ENCODE measurements at regions not wholly inside any gene's neighbourhood (a gene's known extent, or its start where the extent isn't known, plus 50 kb on each side); places are given as distances from the start of the nearest gene placed in this dataset.
"Not testable (repeated sequence)": the region's sequence is repeated elsewhere in the genome, so short reads cannot be mapped to it uniquely, and the experiment has no call there.

- intact Hi-C loops (cut with DNase I): no loop called here
- DNase-seq (no peak), ATAC-seq (ENCODE audit: poor library complexity) (no peak)
These were observed 538.1 kb downstream of the STIM2 start for GRCh38 chr4:27398631-27399310.

GRCh38 chr4:27407616-27408015 lies 547.0 kb downstream of the STIM2 start:
- ATAC-seq (ENCODE audit: poor library complexity) (no peak), DNase-seq (no peak)
- intact Hi-C loops (cut with DNase I): no loop called here

GRCh38 chr4:27412613-27413012 lies 552.0 kb downstream of the STIM2 start:
- intact Hi-C loops (cut with DNase I): no loop called here
- no peak for ATAC-seq (ENCODE audit: poor library complexity)
- no peak for DNase-seq

GRCh38 chr4:27414887-27415731 lies 554.5 kb downstream of the STIM2 start:
- ATAC-seq (ENCODE audit: poor library complexity) (no peak), DNase-seq (no peak)
- intact Hi-C loops (cut with DNase I): no loop called here

GRCh38 chr4:27428661-27429060 lies 568.0 kb downstream of the STIM2 start:
- DNase-seq: no peak
- intact Hi-C loops (cut with DNase I): no loop called here
- ATAC-seq (ENCODE audit: poor library complexity): no peak

- intact Hi-C loops (cut with DNase I): no loop called here
- ATAC-seq (ENCODE audit: poor library complexity) (peak; percentile 22), DNase-seq (no peak)
These were observed 568.8 kb downstream of the STIM2 start for GRCh38 chr4:27429364-27429871.

GRCh38 chr4:27442146-27442545 lies 581.5 kb downstream of the STIM2 start:
- intact Hi-C loops (cut with DNase I): no loop called here
- ATAC-seq (ENCODE audit: poor library complexity): no peak
- DNase-seq: no peak

- DNase-seq; intact Hi-C loops (cut with DNase I); ATAC-seq (ENCODE audit: poor library complexity): not testable (repeated sequence)
These were observed 582.0 kb downstream of the STIM2 start for GRCh38 chr4:27442661-27443060.

- no peak for DNase-seq
- ATAC-seq (ENCODE audit: poor library complexity): no peak
- intact Hi-C loops (cut with DNase I): no loop called here
These were observed 603.2 kb downstream of the STIM2 start for GRCh38 chr4:27463816-27464215.

GRCh38 chr4:27467351-27467750 lies 606.7 kb downstream of the STIM2 start:
- ATAC-seq (ENCODE audit: poor library complexity): no peak
- no peak for DNase-seq
- intact Hi-C loops (cut with DNase I): no loop called here

- intact Hi-C loops (cut with DNase I): no loop called here
- no peak for ATAC-seq (ENCODE audit: poor library complexity)
- DNase-seq: no peak
These were observed 611.7 kb downstream of the STIM2 start for GRCh38 chr4:27472364-27472763.

- DNase-seq (no peak), ATAC-seq (ENCODE audit: poor library complexity) (no peak)
- intact Hi-C loops (cut with DNase I): no loop called here
These were observed 614.0 kb downstream of the STIM2 start for GRCh38 chr4:27474691-27475090.

- intact Hi-C loops (cut with DNase I): no loop called here
- ATAC-seq (ENCODE audit: poor library complexity) (no peak), DNase-seq (no peak)
These were observed 623.6 kb downstream of the STIM2 start for GRCh38 chr4:27484216-27484615.

- DNase-seq: no peak
- ATAC-seq (ENCODE audit: poor library complexity): no peak
- intact Hi-C loops (cut with DNase I): no loop called here
These were observed 629.7 kb downstream of the STIM2 start for GRCh38 chr4:27490315-27490714.

- DNase-seq: no peak
- no peak for ATAC-seq (ENCODE audit: poor library complexity)
- intact Hi-C loops (cut with DNase I): no loop called here
These were observed 630.1 kb downstream of the STIM2 start for GRCh38 chr4:27490766-27491165.

- intact Hi-C loops (cut with DNase I): no loop called here
- ATAC-seq (ENCODE audit: poor library complexity) (no peak), DNase-seq (no peak)
These were observed 645.8 kb downstream of the STIM2 start for GRCh38 chr4:27506401-27506800.

GRCh38 chr4:27514711-27515110 lies 654.1 kb downstream of the STIM2 start:
- intact Hi-C loops (cut with DNase I): no loop called here
- no peak for ATAC-seq (ENCODE audit: poor library complexity)
- DNase-seq: no peak

- DNase-seq: no peak
- intact Hi-C loops (cut with DNase I): no loop called here
- ATAC-seq (ENCODE audit: poor library complexity): no peak
These were observed 654.5 kb downstream of the STIM2 start for GRCh38 chr4:27515140-27515539.

- DNase-seq (no peak), ATAC-seq (ENCODE audit: poor library complexity) (no peak)
- intact Hi-C loops (cut with DNase I): no loop called here
These were observed 658.2 kb downstream of the STIM2 start for GRCh38 chr4:27518876-27519275.

GRCh38 chr4:27524224-27524623 lies 663.6 kb downstream of the STIM2 start:
- ATAC-seq (ENCODE audit: poor library complexity) (no peak), DNase-seq (no peak)
- intact Hi-C loops (cut with DNase I): no loop called here

Measured in Right ventricle myocardium superior (tissue), 1 donor.